Dedifferentiated amniotic fluid mesenchymal stem cell (primary cell): ENCODE measurements at regions not wholly inside any gene's neighbourhood (a gene's known extent, or its start where the extent isn't known, plus 50 kb on each side); places are given as distances from the start of the nearest gene placed in this dataset.
A peak's percentile ranks its signal among the peaks of the same experiment; 100 is the strongest.
"Not testable (repeated sequence)": the region's sequence is repeated elsewhere in the genome, so short reads cannot be mapped to it uniquely, and the experiment has no call there.

Source experiments
- DNase-seq: peaks from one replicate; pipeline ENCODE4 v3.0.0-alpha.2; 2016; ENCODE audit errors: extremely low spot score

GRCh38 chr3:166340604-166341266 is 503.5 kb upstream of the BCHE start:
- no peak for DNase-seq

- DNase-seq, result no peak
Measured at GRCh38 chr3:166324401-166324800, 487.2 kb upstream of the BCHE start.

GRCh38 chr3:166322391-166322790 is 485.2 kb upstream of the BCHE start:
- no peak for DNase-seq

DNA sequence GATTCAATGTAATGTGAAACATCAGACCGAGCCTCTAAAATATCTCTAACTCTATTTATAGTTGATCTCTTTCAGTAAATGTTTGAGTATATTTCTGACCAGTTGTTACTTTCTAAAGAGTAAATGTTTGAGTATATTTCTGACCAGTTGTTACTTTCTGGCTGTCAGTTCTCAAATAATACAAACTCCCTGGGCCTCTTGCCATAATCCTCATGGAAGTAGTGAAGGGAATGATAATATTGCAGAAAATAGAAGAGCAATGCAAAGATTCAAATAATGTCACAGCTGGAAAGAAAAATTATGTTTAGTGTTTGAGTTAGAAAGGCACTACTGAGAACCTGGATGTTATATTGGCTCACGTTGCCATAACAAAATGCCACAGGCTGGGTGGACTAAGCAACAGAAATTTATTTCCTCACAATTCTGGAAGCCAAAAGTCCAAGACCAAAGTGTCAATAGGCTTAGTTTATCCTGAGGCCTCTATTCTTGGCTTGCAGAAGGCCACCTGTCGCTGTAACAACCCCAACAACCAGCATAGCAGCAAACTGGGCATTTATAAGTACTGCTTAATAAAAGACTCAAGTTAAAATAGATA is 470.6 kb upstream of the BCHE start:
- no peak for DNase-seq

DNA sequence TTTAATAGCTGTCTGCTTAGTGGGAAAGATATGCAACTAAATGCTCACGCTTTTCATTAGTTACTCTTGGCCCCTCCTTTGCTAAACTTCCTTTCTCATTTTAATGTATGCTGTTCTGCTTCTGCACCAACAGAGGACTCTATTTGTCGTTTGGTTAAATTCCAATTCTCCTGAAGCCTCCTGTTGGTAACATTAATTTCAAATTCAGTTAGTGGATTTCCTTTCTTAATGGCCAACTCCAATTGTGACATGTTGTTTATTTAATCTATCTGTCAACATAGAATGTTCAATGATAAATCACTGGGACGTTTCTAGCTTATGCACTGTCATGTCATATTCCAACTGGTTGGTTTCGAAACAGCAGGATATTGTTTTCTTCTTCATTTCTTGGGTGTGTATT is 467.4 kb upstream of the BCHE start:
- no peak for DNase-seq

GRCh38 chr3:166303681-166304080 is 466.5 kb upstream of the BCHE start:
- DNase-seq, result no peak

DNA sequence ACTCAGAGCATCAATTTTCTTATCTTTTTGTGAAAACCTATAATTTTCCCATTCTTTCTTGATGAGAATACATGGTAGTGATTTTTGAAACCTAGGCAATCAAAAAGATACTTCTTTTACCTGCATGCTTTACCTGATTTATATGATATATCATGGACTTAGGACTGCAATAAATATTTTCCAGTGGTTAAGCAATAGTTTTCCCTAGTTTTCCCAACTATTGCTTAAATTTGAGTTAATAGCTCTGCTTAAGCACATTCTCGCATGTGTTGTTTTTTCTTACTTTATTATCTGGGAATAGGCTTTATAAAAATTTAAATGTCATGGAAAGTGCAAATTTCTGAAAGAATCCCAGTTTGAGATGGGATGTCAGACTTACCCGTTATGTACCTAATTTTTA is 465.1 kb upstream of the BCHE start:
- no peak for DNase-seq

- no peak for DNase-seq
Measured at GRCh38 chr3:166296179-166296783, 459.1 kb upstream of the BCHE start.

- DNase-seq, result no peak
Measured at GRCh38 chr3:166291186-166291955, 454.1 kb upstream of the BCHE start.

DNA sequence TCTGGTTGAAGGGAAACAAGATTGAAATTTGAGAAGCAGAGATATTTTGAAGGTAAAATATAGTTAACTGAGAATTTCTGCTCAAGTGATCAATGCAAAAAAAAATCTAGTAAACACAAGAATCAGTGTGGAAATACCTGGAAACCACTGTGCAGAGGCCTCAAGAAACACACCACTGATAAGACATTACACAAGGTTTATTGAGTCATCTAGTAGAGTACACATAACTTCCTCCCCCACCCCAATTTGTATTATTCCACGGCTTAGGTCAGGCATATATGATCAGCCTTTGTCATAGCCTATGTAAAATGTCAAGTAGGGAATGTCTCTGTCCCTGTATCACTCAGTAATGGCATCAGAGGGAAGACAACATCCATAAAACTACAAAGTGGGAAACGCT is 447.8 kb upstream of the BCHE start:
- no peak for DNase-seq

DNA sequence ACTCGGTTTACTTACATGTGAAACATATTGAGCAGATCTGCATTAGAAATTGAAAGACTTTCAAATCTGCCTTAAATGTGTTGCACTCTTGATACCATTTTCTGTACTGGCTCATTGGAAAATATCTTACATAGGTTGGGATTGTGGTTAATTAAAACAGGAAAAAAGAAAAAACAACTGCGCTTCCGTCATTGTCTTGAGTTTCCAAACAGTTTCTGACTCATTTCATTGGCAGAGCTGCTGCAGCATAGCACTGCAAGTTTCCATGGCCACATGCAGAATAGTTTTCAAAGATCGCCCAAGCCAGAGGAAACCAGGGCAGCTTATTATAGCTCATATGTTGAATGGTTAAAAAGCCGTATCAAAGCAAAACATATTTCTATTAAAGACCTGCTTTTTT is 446.6 kb upstream of the BCHE start:
- peak; percentile 86 for DNase-seq

- DNase-seq, result no peak
Measured at GRCh38 chr3:166282931-166283330, 445.7 kb upstream of the BCHE start.

DNA sequence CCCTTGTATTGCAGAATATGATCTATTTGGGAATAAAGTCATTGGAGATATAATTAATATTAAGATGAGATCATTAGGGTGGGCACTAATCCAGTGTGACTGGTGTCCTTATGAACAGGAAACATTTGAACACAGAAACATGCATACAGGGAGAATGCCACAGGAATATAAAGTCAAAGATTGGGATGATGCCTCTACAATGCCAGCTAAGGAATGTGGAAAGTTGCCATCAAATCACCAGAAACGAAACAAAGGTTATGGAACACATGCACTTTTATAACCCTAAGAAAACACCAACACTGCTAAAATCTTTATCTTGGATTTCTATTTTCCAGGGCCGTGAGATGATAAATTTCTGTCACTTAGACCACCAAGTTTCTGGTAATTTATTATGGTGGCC is 442.4 kb upstream of the BCHE start:
- DNase-seq, result no peak

- no peak for DNase-seq
Measured at GRCh38 chr3:166275024-166275390, 437.8 kb upstream of the BCHE start.

GRCh38 chr3:166274351-166275023 is 437.3 kb upstream of the BCHE start:
- peak; percentile 31 for DNase-seq

GRCh38 chr3:166270429-166270828 is 433.2 kb upstream of the BCHE start:
- DNase-seq, result no peak

GRCh38 chr3:166265153-166265552 is 427.9 kb upstream of the BCHE start:
- no peak for DNase-seq

DNA sequence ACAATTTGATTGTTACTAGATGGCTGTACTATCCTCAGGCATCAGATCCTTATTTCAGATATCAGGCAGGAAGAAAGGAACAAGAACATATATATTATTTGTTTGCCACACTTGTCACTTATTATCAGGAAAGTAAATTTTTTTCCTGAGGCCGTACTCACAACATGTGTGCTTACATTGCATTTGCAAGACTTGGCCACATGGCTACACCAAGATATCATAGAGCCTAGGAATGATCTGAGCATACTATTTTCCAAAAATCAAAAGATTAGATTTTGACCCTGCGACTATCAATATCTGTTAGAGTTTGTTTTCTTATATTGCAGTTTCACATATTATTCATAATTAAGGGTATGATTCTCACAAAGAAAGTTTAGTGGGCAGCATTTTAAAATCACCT is 426.2 kb upstream of the BCHE start:
- no peak for DNase-seq

DNA sequence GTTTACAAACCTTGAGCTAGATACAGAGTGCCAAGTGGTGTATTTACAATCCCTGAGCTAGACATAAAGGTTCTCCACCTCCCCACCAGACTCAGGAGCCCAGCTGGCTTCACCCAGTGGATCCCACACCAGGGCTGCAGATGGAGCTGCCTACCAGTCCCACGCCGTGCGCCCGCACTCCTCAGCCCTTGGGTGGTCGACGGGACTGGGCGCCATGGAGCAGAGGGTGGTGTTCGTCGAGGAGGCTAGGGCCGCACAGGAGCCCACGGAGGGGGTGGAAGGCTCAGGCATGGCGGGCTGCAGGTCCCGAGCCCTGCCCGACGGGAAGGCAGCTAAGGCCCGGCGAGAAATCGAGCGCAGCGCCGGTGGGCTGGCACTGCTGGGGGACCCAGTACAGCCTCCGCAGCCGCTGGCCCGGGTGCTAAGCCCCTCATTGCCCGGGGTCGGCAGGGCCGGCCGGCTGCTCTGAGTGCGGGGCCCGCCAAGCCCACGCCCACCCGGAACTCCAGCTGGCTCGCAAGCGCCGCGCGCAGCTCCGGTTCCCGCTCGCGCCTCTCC is 421.1 kb upstream of the BCHE start:
- not testable (repeated sequence) for DNase-seq

DNA sequence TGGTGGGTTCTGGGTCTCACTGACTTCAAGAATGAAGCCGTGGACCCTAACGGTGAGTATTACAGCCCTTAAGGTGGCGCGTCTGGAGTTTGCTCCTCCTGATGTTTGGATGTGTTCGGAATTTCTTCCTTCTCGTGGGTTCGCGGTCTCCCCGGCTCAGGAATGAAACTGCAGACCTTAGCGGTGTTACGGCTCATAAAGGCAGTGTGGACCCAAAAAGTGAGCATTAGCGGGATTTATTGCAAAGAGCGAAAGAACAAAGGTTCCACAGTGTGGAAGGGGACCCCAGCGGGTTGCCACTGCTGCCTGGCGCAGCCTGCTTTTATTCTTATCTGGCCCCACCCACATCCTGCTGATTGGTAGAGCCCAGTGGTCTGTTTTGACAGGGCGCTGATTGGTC is 420.5 kb upstream of the BCHE start:
- DNase-seq, result no peak

DNA sequence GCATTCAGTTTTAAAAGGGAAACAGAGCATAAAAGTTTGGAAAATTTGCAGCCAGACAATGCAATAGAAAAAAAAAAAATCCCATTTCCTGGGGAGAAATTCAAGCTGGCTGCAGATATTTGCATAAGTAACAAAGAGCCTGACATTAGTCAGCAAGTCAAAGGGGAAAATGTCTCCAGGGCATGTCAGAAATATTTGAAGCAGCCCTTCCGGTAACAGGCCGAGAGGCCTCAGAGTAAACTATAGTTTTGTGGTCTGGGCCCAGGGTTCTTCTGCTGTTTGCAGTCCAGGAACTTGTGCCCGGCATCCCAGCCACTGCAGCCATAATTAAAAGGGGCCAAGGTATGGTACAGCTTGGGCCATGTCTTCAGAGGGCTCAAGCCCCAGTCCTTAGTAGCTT is 411.6 kb upstream of the BCHE start:
- DNase-seq, result no peak

DNA sequence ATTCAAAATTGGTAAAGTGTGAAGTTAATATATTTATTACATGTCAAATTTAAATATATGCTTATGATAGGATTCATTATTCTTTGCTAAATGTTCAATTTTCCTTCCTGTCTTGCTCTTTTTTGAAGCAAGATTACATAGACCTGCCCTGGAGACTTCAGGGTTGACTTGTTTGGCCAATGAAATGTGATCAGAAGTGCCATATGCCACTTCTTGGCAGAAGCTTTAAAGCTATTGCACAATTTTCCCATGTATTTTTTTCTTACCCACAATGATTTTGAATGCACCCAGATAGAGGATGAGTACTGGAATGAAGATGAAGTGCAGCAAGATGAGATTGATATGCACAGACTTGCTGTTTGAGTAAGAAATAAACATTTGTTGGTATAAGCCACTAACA is 406.3 kb upstream of the BCHE start:
- no peak for DNase-seq
